GM18873 (cell line): ENCODE measurements at regions not wholly inside any gene's neighbourhood (a gene's known extent, or its start where the extent isn't known, plus 50 kb on each side); places are given as distances from the start of the nearest gene placed in this dataset.

Experiments used
- ATAC-seq: cut with Tn5 transposase; IDR thresholded peaks from one replicate; pipeline ENCODE4 v1.9.1; 2021; ENCODE audit warnings: mild to moderate bottlenecking, moderate library complexity, moderate number of reproducible peaks; ENCODE audit not compliant: unreplicated experiment, low FRiP score

GRCh38 chr9:23394189-23394588 lies 431.9 kb downstream of the ELAVL2 start:
- ATAC-seq, result no peak

GRCh38 chr9:23408874-23409273 lies 417.2 kb downstream of the ELAVL2 start:
- no peak for ATAC-seq

- no peak for ATAC-seq
Measured at GRCh38 chr9:23412046-23412445, 414.0 kb downstream of the ELAVL2 start.

- ATAC-seq, result no peak
Measured at GRCh38 chr9:23412458-23412857, 413.6 kb downstream of the ELAVL2 start.

GRCh38 chr9:23413541-23413940 lies 412.5 kb downstream of the ELAVL2 start:
- ATAC-seq, result no peak

- no peak for ATAC-seq
Measured at GRCh38 chr9:23423999-23424398, 402.0 kb downstream of the ELAVL2 start.

GRCh38 chr9:23426144-23426543 lies 399.9 kb downstream of the ELAVL2 start:
- ATAC-seq, result no peak

GRCh38 chr9:23431459-23431858 lies 394.6 kb downstream of the ELAVL2 start:
- ATAC-seq, result no peak

- ATAC-seq, result no peak
Measured at GRCh38 chr9:23434654-23435053, 391.4 kb downstream of the ELAVL2 start.

GRCh38 chr9:23438299-23438907 lies 387.6 kb downstream of the ELAVL2 start:
- ATAC-seq, result no peak

GRCh38 chr9:23441275-23441674 lies 384.8 kb downstream of the ELAVL2 start:
- no peak for ATAC-seq

GRCh38 chr9:23444658-23445057 lies 381.4 kb downstream of the ELAVL2 start:
- ATAC-seq, result no peak

- ATAC-seq, result no peak
Measured at GRCh38 chr9:23447166-23447565, 378.9 kb downstream of the ELAVL2 start.

- no peak for ATAC-seq
Measured at GRCh38 chr9:23447944-23448343, 378.1 kb downstream of the ELAVL2 start.

- no peak for ATAC-seq
Measured at GRCh38 chr9:23451802-23452418, 374.1 kb downstream of the ELAVL2 start.

- no peak for ATAC-seq
Measured at GRCh38 chr9:23464275-23464674, 361.8 kb downstream of the ELAVL2 start.

GRCh38 chr9:23467276-23467675 lies 358.8 kb downstream of the ELAVL2 start:
- ATAC-seq, result no peak

GRCh38 chr9:23477908-23478307 lies 348.1 kb downstream of the ELAVL2 start:
- no peak for ATAC-seq

- ATAC-seq, result no peak
Measured at GRCh38 chr9:23483566-23483965, 342.5 kb downstream of the ELAVL2 start.

- no peak for ATAC-seq
Measured at GRCh38 chr9:23492126-23493002, 333.7 kb downstream of the ELAVL2 start.

GRCh38 chr9:23493219-23493618 lies 332.8 kb downstream of the ELAVL2 start:
- no peak for ATAC-seq
